ENCODE measurements at regions not wholly inside any gene's neighbourhood (a gene's known extent, or its start where the extent isn't known, plus 50 kb on each side); places are given as distances from the start of the nearest gene placed in this dataset.

DNA sequence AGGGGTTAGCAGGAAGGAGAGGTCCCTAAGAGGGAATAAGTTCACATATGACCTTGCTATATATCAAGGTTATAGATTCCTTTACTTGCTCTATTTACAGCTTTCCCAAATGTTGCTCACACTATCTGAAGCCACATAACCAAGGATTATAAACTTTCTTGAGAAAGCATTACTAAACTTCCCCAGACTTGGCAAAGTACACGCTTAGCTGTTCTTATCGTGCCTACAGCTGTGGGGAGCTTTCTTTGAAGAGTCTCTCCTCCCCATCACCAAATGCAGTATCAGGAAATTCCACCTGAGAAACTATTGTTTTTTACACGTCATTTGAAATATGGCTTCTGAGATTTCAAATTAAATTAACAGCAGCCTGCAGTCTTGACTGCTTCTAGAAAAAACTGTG is 284.5 kb downstream of the CHL1 start (continued):
- TF ChIP-seq, protein P1, sequence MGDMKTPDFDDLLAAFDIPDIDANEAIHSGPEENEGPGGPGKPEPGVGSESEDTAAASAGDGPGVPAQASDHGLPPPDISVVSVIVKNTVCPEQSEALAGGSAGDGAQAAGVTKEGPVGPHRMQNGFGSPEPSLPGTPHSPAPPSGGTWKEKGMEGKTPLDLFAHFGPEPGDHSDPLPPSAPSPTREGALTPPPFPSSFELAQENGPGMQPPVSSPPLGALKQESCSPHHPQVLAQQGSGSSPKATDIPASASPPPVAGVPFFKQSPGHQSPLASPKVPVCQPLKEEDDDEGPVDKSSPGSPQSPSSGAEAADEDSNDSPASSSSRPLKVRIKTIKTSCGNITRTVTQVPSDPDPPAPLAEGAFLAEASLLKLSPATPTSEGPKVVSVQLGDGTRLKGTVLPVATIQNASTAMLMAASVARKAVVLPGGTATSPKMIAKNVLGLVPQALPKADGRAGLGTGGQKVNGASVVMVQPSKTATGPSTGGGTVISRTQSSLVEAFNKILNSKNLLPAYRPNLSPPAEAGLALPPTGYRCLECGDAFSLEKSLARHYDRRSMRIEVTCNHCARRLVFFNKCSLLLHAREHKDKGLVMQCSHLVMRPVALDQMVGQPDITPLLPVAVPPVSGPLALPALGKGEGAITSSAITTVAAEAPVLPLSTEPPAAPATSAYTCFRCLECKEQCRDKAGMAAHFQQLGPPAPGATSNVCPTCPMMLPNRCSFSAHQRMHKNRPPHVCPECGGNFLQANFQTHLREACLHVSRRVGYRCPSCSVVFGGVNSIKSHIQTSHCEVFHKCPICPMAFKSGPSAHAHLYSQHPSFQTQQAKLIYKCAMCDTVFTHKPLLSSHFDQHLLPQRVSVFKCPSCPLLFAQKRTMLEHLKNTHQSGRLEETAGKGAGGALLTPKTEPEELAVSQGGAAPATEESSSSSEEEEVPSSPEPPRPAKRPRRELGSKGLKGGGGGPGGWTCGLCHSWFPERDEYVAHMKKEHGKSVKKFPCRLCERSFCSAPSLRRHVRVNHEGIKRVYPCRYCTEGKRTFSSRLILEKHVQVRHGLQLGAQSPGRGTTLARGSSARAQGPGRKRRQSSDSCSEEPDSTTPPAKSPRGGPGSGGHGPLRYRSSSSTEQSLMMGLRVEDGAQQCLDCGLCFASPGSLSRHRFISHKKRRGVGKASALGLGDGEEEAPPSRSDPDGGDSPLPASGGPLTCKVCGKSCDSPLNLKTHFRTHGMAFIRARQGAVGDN (IDR thresholded peaks at IDR 0.05) = no peak
- no peak for TF ChIP-seq RUNX3 (IDR thresholded peaks at IDR 0.05; ENCODE audit: low read length)
- no peak for TF ChIP-seq SMAD5 (IDR thresholded peaks at IDR 0.05; ENCODE audit: low read depth)
- TF ChIP-seq, protein P2, sequence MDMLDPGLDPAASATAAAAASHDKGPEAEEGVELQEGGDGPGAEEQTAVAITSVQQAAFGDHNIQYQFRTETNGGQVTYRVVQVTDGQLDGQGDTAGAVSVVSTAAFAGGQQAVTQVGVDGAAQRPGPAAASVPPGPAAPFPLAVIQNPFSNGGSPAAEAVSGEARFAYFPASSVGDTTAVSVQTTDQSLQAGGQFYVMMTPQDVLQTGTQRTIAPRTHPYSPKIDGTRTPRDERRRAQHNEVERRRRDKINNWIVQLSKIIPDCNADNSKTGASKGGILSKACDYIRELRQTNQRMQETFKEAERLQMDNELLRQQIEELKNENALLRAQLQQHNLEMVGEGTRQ (IDR thresholded peaks at IDR 0.05; ENCODE audit: borderline replicate concordance, low read depth, low read length) = no peak
- no peak for TF ChIP-seq TBL1XR1 (IDR thresholded peaks at IDR 0.05; ENCODE audit: low read depth, low read length)

DNA sequence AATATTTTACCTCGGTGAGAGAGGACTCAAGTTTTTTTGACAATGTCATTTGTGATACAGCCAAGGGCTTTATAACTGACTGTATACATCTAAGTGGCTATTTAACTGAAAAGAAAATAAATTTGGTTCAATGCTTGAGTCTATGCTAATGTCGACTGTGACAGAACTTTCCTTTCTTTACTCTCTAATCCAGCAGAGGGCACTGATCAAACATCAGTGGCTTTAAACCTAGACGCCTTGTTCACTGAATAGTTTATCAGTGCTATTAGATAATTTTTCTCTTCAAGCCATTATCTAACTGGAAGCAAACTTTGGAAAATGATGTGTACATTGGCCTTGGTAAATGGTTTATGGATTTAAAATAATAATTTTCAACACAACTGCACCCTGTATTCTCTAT is 285.1 kb downstream of the CHL1 start:
- no peak for FAIRE-seq
- H2AFZ ChIP-seq (ENCODE audit: control insufficient read depth, low read depth, low read length) = no peak overlapping the region

More for the DNA sequence above, 285.1 kb downstream of the CHL1 start:
- ChIA-PET POLR2A (no interaction called here), SMC1A (ENCODE audit: uncharacterized antibody, unreplicated experiment) (no interaction called here), RAD21 (ENCODE audit: unreplicated experiment) (no interaction called here), CTCF (interaction anchor here (1.1 to 2.3 kb wide), 2 partner anchors 8 to 13 kb away, joined by 3 to 11 read pairs; no protein-coding TSS in a partner anchor)
- TF ChIP-seq SMC3 (IDR thresholded peaks at IDR 0.05; ENCODE audit: borderline replicate concordance, low read length) = peak; percentile 23; the same call in 1 of the 2 replicates
- TF ChIP-seq RAD21 (IDR thresholded peaks at IDR 0.05; ENCODE audit: insufficient read depth, low read depth, low read length) = peak; percentile 35; the same call in 1 of the 2 replicates
- TF ChIP-seq, protein P3, sequence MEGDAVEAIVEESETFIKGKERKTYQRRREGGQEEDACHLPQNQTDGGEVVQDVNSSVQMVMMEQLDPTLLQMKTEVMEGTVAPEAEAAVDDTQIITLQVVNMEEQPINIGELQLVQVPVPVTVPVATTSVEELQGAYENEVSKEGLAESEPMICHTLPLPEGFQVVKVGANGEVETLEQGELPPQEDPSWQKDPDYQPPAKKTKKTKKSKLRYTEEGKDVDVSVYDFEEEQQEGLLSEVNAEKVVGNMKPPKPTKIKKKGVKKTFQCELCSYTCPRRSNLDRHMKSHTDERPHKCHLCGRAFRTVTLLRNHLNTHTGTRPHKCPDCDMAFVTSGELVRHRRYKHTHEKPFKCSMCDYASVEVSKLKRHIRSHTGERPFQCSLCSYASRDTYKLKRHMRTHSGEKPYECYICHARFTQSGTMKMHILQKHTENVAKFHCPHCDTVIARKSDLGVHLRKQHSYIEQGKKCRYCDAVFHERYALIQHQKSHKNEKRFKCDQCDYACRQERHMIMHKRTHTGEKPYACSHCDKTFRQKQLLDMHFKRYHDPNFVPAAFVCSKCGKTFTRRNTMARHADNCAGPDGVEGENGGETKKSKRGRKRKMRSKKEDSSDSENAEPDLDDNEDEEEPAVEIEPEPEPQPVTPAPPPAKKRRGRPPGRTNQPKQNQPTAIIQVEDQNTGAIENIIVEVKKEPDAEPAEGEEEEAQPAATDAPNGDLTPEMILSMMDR (IDR thresholded peaks at IDR 0.05 in 2 of 3, conservative IDR thresholded peaks at IDR 0.05 in 1 of 3; ENCODE audit: control insufficient read depth in 2 of 3, extremely low read depth in 1 of 3, insufficient read depth in 1 of 3, low read depth in 3 of 3, low read length in 3 of 3) = peak; percentile 21 to 41 (median 37); a peak in 4 of 6 replicates
- TF ChIP-seq DPF2 (IDR thresholded peaks at IDR 0.05) = no peak
- TF ChIP-seq NR2F1 (conservative IDR thresholded peaks at IDR 0.05) = no peak
- no peak for TF ChIP-seq CHD2 (IDR thresholded peaks at IDR 0.05; ENCODE audit: borderline replicate concordance, low read depth, low read length)
- TF ChIP-seq ZNF384 (IDR thresholded peaks at IDR 0.05; ENCODE audit: borderline replicate concordance, low read depth, low read length) = no peak
- no peak for TF ChIP-seq NBN (IDR thresholded peaks at IDR 0.05)
- no peak for TF ChIP-seq TCF12 (IDR thresholded peaks at IDR 0.05; ENCODE audit: low read depth, low read length)
- TF ChIP-seq MEF2B (IDR thresholded peaks at IDR 0.05; ENCODE audit: partially characterized antibody, poor library complexity, severe bottlenecking) = no peak
- TF ChIP-seq, protein P4, sequence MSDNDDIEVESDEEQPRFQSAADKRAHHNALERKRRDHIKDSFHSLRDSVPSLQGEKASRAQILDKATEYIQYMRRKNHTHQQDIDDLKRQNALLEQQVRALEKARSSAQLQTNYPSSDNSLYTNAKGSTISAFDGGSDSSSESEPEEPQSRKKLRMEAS (IDR thresholded peaks at IDR 0.05; ENCODE audit: low read depth, low read length) = no peak
- intact Hi-C loops (cut with micrococcal nuclease; ENCODE audit: unreplicated experiment) = no loop called here
- H3K9me3 ChIP-seq (replicated peaks; ENCODE audit: control insufficient read depth, insufficient read depth, low read length) = no peaks in the 10 kb centered on the region
- DNase-seq (ENCODE audit: low read depth, low spot score) = no peak
- H3K36me3 ChIP-seq (ENCODE audit: control insufficient read depth in 2 of 2, insufficient read depth in 2 of 2, low read length in 1 of 2) = no peaks in the 10 kb centered on the region
- H3K9ac ChIP-seq (ENCODE audit: control insufficient read depth, insufficient read depth, low read length) = no peak overlapping the region
- no peak overlapping the region for H3K27ac ChIP-seq (ENCODE audit: control insufficient read depth, insufficient read depth)
- H3K27me3 ChIP-seq (replicated peaks in 1 of 2; ENCODE audit: control insufficient read depth in 2 of 2, insufficient read depth in 2 of 2, low read length in 1 of 2) = no peaks in the 10 kb centered on the region
- H4K20me1 ChIP-seq (ENCODE audit: control insufficient read depth, insufficient read depth) = no peaks in the 10 kb centered on the region
- no peak overlapping the region for H3K4me2 ChIP-seq (ENCODE audit: control insufficient read depth, insufficient read depth)
- ATAC-seq = peak; percentile 83
- H3K79me2 ChIP-seq (ENCODE audit: control insufficient read depth, insufficient read depth, low read length) = no peaks in the 10 kb centered on the region
- no peak overlapping the region for H3K4me3 ChIP-seq
- WGBS (ENCODE audit: insufficient coverage, insufficient replicate concordance, low lambda C conversion rate, missing lambda C conversion rate) = 46% methylated on average over 3 of the region's 3 CpGs
- in situ Hi-C loops (cut with MboI) = no loop called here
- no peaks in the 10 kb centered on the region for H3K4me1 ChIP-seq (ENCODE audit: control insufficient read depth, insufficient read depth, low read length)
- no TSS peak for BruUV-seq (replicated peaks)

Data from GM12878 (cell line).